Stimulated activated CD8-positive, alpha-beta memory T cell treated with anti-CD3 and anti-CD28 coated beads, Interleukin-7, amount 100 ng/mL, for 48 hours (primary cell): ENCODE measurements at regions not wholly inside any gene's neighbourhood (a gene's known extent, or its start where the extent isn't known, plus 50 kb on each side); places are given as distances from the start of the nearest gene placed in this dataset.

Experiments used
- DNase-seq, 2 donors: peaks; one replicate each; pipeline ENCODE4 v3.0.0-alpha.2; 2020; ENCODE audit warnings: low read depth in 1 of 2; ENCODE audit errors: extremely low read depth in 1 of 2

GRCh38 chr7:70953796-70954195, 178.1 kb upstream of the GALNT17 start:
- no peak for DNase-seq

- DNase-seq: no peak
Observed at GRCh38 chr7:70972693-70973092, 159.3 kb upstream of the GALNT17 start.

- DNase-seq: no peak
Observed at GRCh38 chr7:70975754-70976153, 156.2 kb upstream of the GALNT17 start.

- no peak for DNase-seq
Observed at GRCh38 chr7:70986297-70986696, 145.6 kb upstream of the GALNT17 start.

- DNase-seq: no peak
Observed at GRCh38 chr7:70994176-70994575, 137.8 kb upstream of the GALNT17 start.

- no peak for DNase-seq
Observed at GRCh38 chr7:70997261-70997660, 134.7 kb upstream of the GALNT17 start.

- DNase-seq: no peak
Observed at GRCh38 chr7:71005109-71005508, 126.8 kb upstream of the GALNT17 start.

- no peak for DNase-seq
Observed at GRCh38 chr7:71009636-71010035, 122.3 kb upstream of the GALNT17 start.

GRCh38 chr7:71015252-71015900, 116.6 kb upstream of the GALNT17 start:
- DNase-seq: no peak

- DNase-seq: no peak
Observed at GRCh38 chr7:71016401-71016800, 115.5 kb upstream of the GALNT17 start.

GRCh38 chr7:71017602-71018001, 114.3 kb upstream of the GALNT17 start:
- no peak for DNase-seq

- no peak for DNase-seq
Observed at GRCh38 chr7:71019706-71020105, 112.2 kb upstream of the GALNT17 start.

GRCh38 chr7:71021131-71021530, 110.8 kb upstream of the GALNT17 start:
- no peak for DNase-seq

GRCh38 chr7:71026680-71027079, 105.3 kb upstream of the GALNT17 start:
- no peak for DNase-seq

GRCh38 chr7:71034243-71034642, 97.7 kb upstream of the GALNT17 start:
- DNase-seq: no peak

- no peak for DNase-seq
Observed at GRCh38 chr7:71042591-71042990, 89.4 kb upstream of the GALNT17 start.

- no peak for DNase-seq
Observed at GRCh38 chr7:71050492-71050891, 81.5 kb upstream of the GALNT17 start.

- DNase-seq: no peak
Observed at GRCh38 chr7:71055504-71055903, 76.4 kb upstream of the GALNT17 start.

- no peak for DNase-seq
Observed at GRCh38 chr7:71077743-71078476, 54.0 kb upstream of the GALNT17 start.
